ENCODE measurements at regions not wholly inside any gene's neighbourhood (a gene's known extent, or its start where the extent isn't known, plus 50 kb on each side); places are given as distances from the start of the nearest gene placed in this dataset.

GRCh38 chr5:106634375-106634774 is 1036.4 kb downstream of the EFNA5 start:
- TF ChIP-seq POLR2AphosphoS5 (IDR thresholded peaks at IDR 0.05) = no peak
- TF ChIP-seq EP300 (IDR thresholded peaks at IDR 0.05) = no peak
- no peak for TF ChIP-seq CTCF (IDR thresholded peaks at IDR 0.05)

All from sigmoid colon (tissue), 4 donors.